Vagina (tissue), 2 donors: ENCODE measurements at regions not wholly inside any gene's neighbourhood (a gene's known extent, or its start where the extent isn't known, plus 50 kb on each side); places are given as distances from the start of the nearest gene placed in this dataset.

Source experiments
- DNase-seq, 2 donors: peaks; one replicate each; pipeline ENCODE4 v3.0.0-alpha.2; 2017; ENCODE audit errors: extremely low spot score in 2 of 2
- H3K27ac ChIP-seq: fragments of 200-600 bp; sonication (generic); one replicate; pipeline ENCODE4 v1.5.1; 2019
- H3K27me3 ChIP-seq: fragments of 200-600 bp; sonication (generic); one replicate; pipeline ENCODE4 v1.5.1; 2019
- H3K36me3 ChIP-seq, 2 donors: fragments of 200-600 bp; sonication (generic); one replicate each; pipeline ENCODE4 v1.5.1; 2017 to 2019
- H3K4me1 ChIP-seq: fragments of 200-600 bp; sonication (generic); one replicate; pipeline ENCODE4 v1.5.1; 2019
- H3K4me3 ChIP-seq, 2 donors: fragments of 200-600 bp; sonication (generic); 1 replicate in 1 of 2; 2 replicates in 1 of 2; pipeline ENCODE4 v1.5.1; 2016 to 2019
- H3K9me3 ChIP-seq: fragments of 200-600 bp; sonication (generic); one replicate; pipeline ENCODE4 v1.5.1; 2019
- CTCF ChIP-seq, 3 experiments: fragments of 450-650 bp in 2 of 3; fragments of 200-600 bp in 1 of 3; sonication (generic) in 1 of 3; IDR thresholded peaks; one replicate each; pipeline ENCODE4 v1.5.1; 2017 to 2019; ENCODE audit warnings: antibody characterized with exemption in 3 of 3, mild to moderate bottlenecking in 2 of 3, moderate library complexity in 2 of 3
- POLR2A ChIP-seq, 2 donors: fragments of 450-650 bp; IDR thresholded peaks; one replicate each; pipeline ENCODE4 v1.6.1; 2017; ENCODE audit warnings: antibody characterized with exemption in 2 of 2, mild to moderate bottlenecking in 2 of 2, moderate library complexity in 2 of 2
- POLR2AphosphoS5 ChIP-seq, 2 donors: sonication (generic); formaldehyde crosslinking; IDR thresholded peaks; one replicate each; pipeline ENCODE4 v1.9.0; 2017; ENCODE audit warnings: antibody characterized with exemption in 2 of 2, mild to moderate bottlenecking in 2 of 2, low read depth in 1 of 2; ENCODE audit not compliant: insufficient read depth in 1 of 2
- intact Hi-C: fragments of 100-400 bp; cut with DNase I; formaldehyde crosslinking; loops from one replicate; pipeline ENCODE4 v1.15.1; 2023

- peaks cover 19% of the 10 kb centered on the region for H3K4me1 ChIP-seq
- TF ChIP-seq CTCF (IDR thresholded peaks at IDR 0.05) (no peak), POLR2AphosphoS5 (IDR thresholded peaks at IDR 0.05; ENCODE audit: insufficient read depth in 1 of 2, low read depth in 1 of 2) (peak; percentile 20 to 75), POLR2A (IDR thresholded peaks at IDR 0.05) (no peak)
- intact Hi-C loops: no loop called here
- H3K36me3 ChIP-seq: no peaks in the 10 kb centered on the region
- peak overlapping the region; percentile 63 for H3K27ac ChIP-seq
- no peak for DNase-seq
- H3K4me3 ChIP-seq: no peak overlapping the region
- H3K27me3 ChIP-seq: no peaks in the 10 kb centered on the region
- H3K9me3 ChIP-seq: no peaks in the 10 kb centered on the region
Measured at GRCh38 chr13:40149611-40150274, 494.3 kb downstream of the COG6 start.

GRCh38 chr13:40151673-40152072 lies 496.2 kb downstream of the COG6 start:
- Histone ChIP-seq H3K27me3 (no peaks in the 10 kb centered on the region), H3K4me3 (no peak overlapping the region), H3K4me1 (peaks cover 19% of the 10 kb centered on the region), H3K27ac (no peak overlapping the region), H3K36me3 (no peaks in the 10 kb centered on the region), H3K9me3 (no peaks in the 10 kb centered on the region)
- no peak for DNase-seq
- intact Hi-C loops: no loop called here
- TF ChIP-seq POLR2AphosphoS5 (IDR thresholded peaks at IDR 0.05; ENCODE audit: insufficient read depth in 1 of 2, low read depth in 1 of 2) (no peak), POLR2A (IDR thresholded peaks at IDR 0.05) (no peak), CTCF (IDR thresholded peaks at IDR 0.05) (no peak)

- TF ChIP-seq POLR2AphosphoS5 (IDR thresholded peaks at IDR 0.05; ENCODE audit: insufficient read depth in 1 of 2, low read depth in 1 of 2): no peak
- no peak for TF ChIP-seq POLR2A (IDR thresholded peaks at IDR 0.05)
- TF ChIP-seq CTCF (IDR thresholded peaks at IDR 0.05): no peak
- no peak overlapping the region for H3K4me3 ChIP-seq
- no peaks in the 10 kb centered on the region for H3K27me3 ChIP-seq
- peaks cover 19% of the 10 kb centered on the region for H3K4me1 ChIP-seq
- intact Hi-C loops: no loop called here
- no peak overlapping the region for H3K27ac ChIP-seq
- H3K9me3 ChIP-seq: no peaks in the 10 kb centered on the region
- no peaks in the 10 kb centered on the region for H3K36me3 ChIP-seq
- no peak for DNase-seq
Measured at GRCh38 chr13:40152145-40152544, 496.7 kb downstream of the COG6 start.

- Histone ChIP-seq H3K27me3 (no peaks in the 10 kb centered on the region), H3K27ac (no peak overlapping the region), H3K36me3 (no peaks in the 10 kb centered on the region), H3K9me3 (no peaks in the 10 kb centered on the region), H3K4me1 (peaks cover 19% of the 10 kb centered on the region), H3K4me3 (no peak overlapping the region)
- intact Hi-C loops: no loop called here
- no peak for TF ChIP-seq POLR2A (IDR thresholded peaks at IDR 0.05)
- no peak for TF ChIP-seq POLR2AphosphoS5 (IDR thresholded peaks at IDR 0.05; ENCODE audit: insufficient read depth in 1 of 2, low read depth in 1 of 2)
- no peak for TF ChIP-seq CTCF (IDR thresholded peaks at IDR 0.05)
- DNase-seq: no peak
Measured at GRCh38 chr13:40152922-40153321, 497.5 kb downstream of the COG6 start.

GRCh38 chr13:40153516-40153915 lies 498.1 kb downstream of the COG6 start:
- DNase-seq: no peak
- H3K36me3 ChIP-seq: no peaks in the 10 kb centered on the region
- H3K4me3 ChIP-seq: no peak overlapping the region
- no peaks in the 10 kb centered on the region for H3K9me3 ChIP-seq
- intact Hi-C loops: no loop called here
- no peak for TF ChIP-seq POLR2AphosphoS5 (IDR thresholded peaks at IDR 0.05; ENCODE audit: insufficient read depth in 1 of 2, low read depth in 1 of 2)
- no peak for TF ChIP-seq CTCF (IDR thresholded peaks at IDR 0.05)
- TF ChIP-seq POLR2A (IDR thresholded peaks at IDR 0.05): no peak
- no peaks in the 10 kb centered on the region for H3K27me3 ChIP-seq
- H3K27ac ChIP-seq: no peak overlapping the region
- peaks cover 19% of the 10 kb centered on the region for H3K4me1 ChIP-seq
